Thoracic aorta (tissue), 2 donors: ENCODE measurements at regions not wholly inside any gene's neighbourhood (a gene's known extent, or its start where the extent isn't known, plus 50 kb on each side); places are given as distances from the start of the nearest gene placed in this dataset.

ENCODE experiments used
- ATAC-seq: fragments of 150-250 bp; one replicate; pipeline ENCODE4 v1.8.0; 2017; ENCODE audit warnings: low read depth; ENCODE audit not compliant: insufficient number of reproducible peaks, low FRiP score
- DNase-seq: peaks from one replicate; pipeline ENCODE4 v3.0.0-alpha.2; 2020; ENCODE audit warnings: low spot score
- H3K27ac ChIP-seq, 2 donors: fragments of 200-600 bp; sonication (generic); 1 replicate in 1 of 2; 2 replicates in 1 of 2; pipeline ENCODE4 v1.5.1; 2016; ENCODE audit warnings: mild to moderate bottlenecking in 2 of 2, moderate library complexity in 2 of 2
- H3K27me3 ChIP-seq: fragments of 200-600 bp; sonication (generic); replicated peaks from 2 replicates; pipeline ENCODE4 v1.6.0; 2016; ENCODE audit warnings: mild to moderate bottlenecking; ENCODE audit not compliant: insufficient read depth
- H3K36me3 ChIP-seq: fragments of 200-600 bp; sonication (generic); one replicate; pipeline ENCODE4 v1.5.1; 2016
- H3K4me1 ChIP-seq, 2 donors: fragments of 200-600 bp; sonication (generic); 1 replicate in 1 of 2; 2 replicates in 1 of 2; pipeline versions ENCODE4 v1.5.1 to v1.6.0; 2016; ENCODE audit warnings: low read depth in 2 of 2, mild to moderate bottlenecking in 1 of 2; ENCODE audit not compliant: control insufficient read depth in 1 of 2
- H3K4me3 ChIP-seq: fragments of 200-600 bp; sonication (generic); 2 replicates; pipeline ENCODE4 v1.5.1; 2016; ENCODE audit warnings: mild to moderate bottlenecking
- H3K9me3 ChIP-seq: fragments of 200-600 bp; sonication (generic); 2 replicates; pipeline ENCODE4 v1.5.1; 2016
- CTCF ChIP-seq: fragments of 200-600 bp; sonication (generic); IDR thresholded peaks from one replicate; pipeline ENCODE4 v1.5.1; 2019; ENCODE audit warnings: antibody characterized with exemption

DNA sequence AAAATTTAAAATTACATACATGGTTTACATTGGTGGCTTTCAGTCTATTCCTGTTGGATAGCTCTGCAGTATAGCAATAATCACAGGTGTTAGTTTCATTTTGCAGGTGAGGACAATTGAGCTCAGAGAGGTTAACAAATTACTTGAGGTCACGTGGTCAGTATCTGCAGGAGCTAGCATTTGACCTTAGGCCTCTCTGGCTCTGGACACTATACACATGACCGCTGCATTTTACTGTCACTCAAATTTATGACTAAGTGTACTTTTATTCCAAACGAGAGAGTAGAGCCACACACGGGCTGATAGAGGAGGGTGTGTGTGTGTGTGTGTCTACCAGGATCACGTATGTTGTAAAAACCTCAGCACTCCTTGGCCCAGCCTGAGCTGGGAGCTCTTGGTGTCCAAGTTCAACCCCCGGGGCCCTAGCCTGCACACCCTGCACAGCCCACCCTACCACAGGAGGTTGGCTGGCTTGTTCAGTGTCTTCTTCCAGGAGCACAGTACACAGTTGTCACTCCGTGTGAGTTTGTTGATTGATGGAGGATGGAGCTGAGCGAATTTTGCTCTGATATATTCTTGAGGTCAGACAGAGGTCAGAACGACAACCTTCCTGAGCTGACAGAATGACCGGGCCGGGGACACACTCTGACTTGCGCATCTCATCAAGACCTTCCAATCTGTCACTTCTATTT lies 272.7 kb downstream of the GFRA1 start:
- no peaks in the 10 kb centered on the region for H3K36me3 ChIP-seq
- H3K27ac ChIP-seq: no peak overlapping the region
- no peak for DNase-seq
- TF ChIP-seq CTCF: no peak
- no peak overlapping the region for H3K4me3 ChIP-seq
- no peaks in the 10 kb centered on the region for H3K27me3 ChIP-seq
- H3K9me3 ChIP-seq: no peaks in the 10 kb centered on the region
- no peak for ATAC-seq
- H3K4me1 ChIP-seq: peaks cover 5 to 12% of the 10 kb centered on the region in 2 donors
